ENCODE measurements at regions not wholly inside any gene's neighbourhood (a gene's known extent, or its start where the extent isn't known, plus 50 kb on each side); places are given as distances from the start of the nearest gene placed in this dataset.
A peak's percentile ranks its signal among the peaks of the same experiment; 100 is the strongest.

GRCh38 chr4:15130441-15130840, 128.2 kb downstream of the CPEB2 start:
- ChIA-PET POLR2A (ENCODE audit: low non-redundant PET) (no interaction called here), CTCF (no interaction called here)
- Histone ChIP-seq H3K27ac (ENCODE audit: low read depth, low read length, poor library complexity, severe bottlenecking) (no peak overlapping the region), H3K9me3 (ENCODE audit: low read depth, low read length, poor library complexity, severe bottlenecking) (no peaks in the 10 kb centered on the region), H3K4me3 (ENCODE audit: low read depth, low read length, poor library complexity, severe bottlenecking) (no peak overlapping the region), H3K4me1 (ENCODE audit: insufficient read depth, low read length, poor library complexity, severe bottlenecking) (peaks cover 6% of the 10 kb centered on the region), H3K36me3 (ENCODE audit: insufficient read depth, low read length, poor library complexity, severe bottlenecking) (no peaks in the 10 kb centered on the region), H3K27me3 (replicated peaks; ENCODE audit: insufficient read depth, low read depth, low read length, poor library complexity) (no peaks in the 10 kb centered on the region)
- BruUV-seq (replicated peaks), result no TSS peak
- intact Hi-C loops (cut with micrococcal nuclease; ENCODE audit: unreplicated experiment), result no loop called here
- no peak for DNase-seq (ENCODE audit: low spot score)
- TF ChIP-seq EZH2 (IDR thresholded peaks at IDR 0.05; ENCODE audit: borderline replicate concordance, low read depth, low read length, poor library complexity, severe bottlenecking), result no peak
- no peak for TF ChIP-seq CTCF (conservative IDR thresholded peaks at IDR 0.05; ENCODE audit: low read depth, low read length)

- no TSS peak for BruUV-seq (replicated peaks)
- POLR2A ChIA-PET (ENCODE audit: low non-redundant PET), result no interaction called here
- TF ChIP-seq EZH2 (IDR thresholded peaks at IDR 0.05; ENCODE audit: borderline replicate concordance, low read depth, low read length, poor library complexity, severe bottlenecking), result no peak
- no peak for TF ChIP-seq CTCF (conservative IDR thresholded peaks at IDR 0.05; ENCODE audit: low read depth, low read length)
- CTCF ChIA-PET, result no interaction called here
- intact Hi-C loops (cut with micrococcal nuclease; ENCODE audit: unreplicated experiment), result no loop called here
- peaks cover 6% of the 10 kb centered on the region for H3K4me1 ChIP-seq (ENCODE audit: insufficient read depth, low read length, poor library complexity, severe bottlenecking)
- no peaks in the 10 kb centered on the region for H3K27me3 ChIP-seq (replicated peaks; ENCODE audit: insufficient read depth, low read depth, low read length, poor library complexity)
- H3K9me3 ChIP-seq (ENCODE audit: low read depth, low read length, poor library complexity, severe bottlenecking), result peaks cover 2% of the 10 kb centered on the region
- no peak overlapping the region for H3K27ac ChIP-seq (ENCODE audit: low read depth, low read length, poor library complexity, severe bottlenecking)
- H3K36me3 ChIP-seq (ENCODE audit: insufficient read depth, low read length, poor library complexity, severe bottlenecking), result no peaks in the 10 kb centered on the region
- H3K4me3 ChIP-seq (ENCODE audit: low read depth, low read length, poor library complexity, severe bottlenecking), result no peak overlapping the region
- DNase-seq (ENCODE audit: low spot score), result no peak
These were observed 129.3 kb downstream of the CPEB2 start for GRCh38 chr4:15131551-15131950.

- no peak for TF ChIP-seq EZH2 (IDR thresholded peaks at IDR 0.05; ENCODE audit: borderline replicate concordance, low read depth, low read length, poor library complexity, severe bottlenecking)
- TF ChIP-seq CTCF (conservative IDR thresholded peaks at IDR 0.05; ENCODE audit: low read depth, low read length), result no peak
- ChIA-PET POLR2A (ENCODE audit: low non-redundant PET) (no interaction called here), CTCF (no interaction called here)
These were observed 130.5 kb downstream of the CPEB2 start for GRCh38 chr4:15132739-15133138.

More at GRCh38 chr4:15132739-15133138, 130.5 kb downstream of the CPEB2 start:
- Histone ChIP-seq H3K9me3 (ENCODE audit: low read depth, low read length, poor library complexity, severe bottlenecking) (peaks cover 8% of the 10 kb centered on the region), H3K27ac (ENCODE audit: low read depth, low read length, poor library complexity, severe bottlenecking) (no peak overlapping the region), H3K4me1 (ENCODE audit: insufficient read depth, low read length, poor library complexity, severe bottlenecking) (peaks cover 6% of the 10 kb centered on the region), H3K4me3 (ENCODE audit: low read depth, low read length, poor library complexity, severe bottlenecking) (no peak overlapping the region), H3K36me3 (ENCODE audit: insufficient read depth, low read length, poor library complexity, severe bottlenecking) (no peaks in the 10 kb centered on the region), H3K27me3 (replicated peaks; ENCODE audit: insufficient read depth, low read depth, low read length, poor library complexity) (no peaks in the 10 kb centered on the region)
- DNase-seq (ENCODE audit: low spot score), result peak; percentile 74
- intact Hi-C loops (cut with micrococcal nuclease; ENCODE audit: unreplicated experiment), result no loop called here
- no TSS peak for BruUV-seq (replicated peaks)

All from A673 (cell line).